Glomerular visceral epithelial cell (primary cell): ENCODE measurements at regions not wholly inside any gene's neighbourhood (a gene's known extent, or its start where the extent isn't known, plus 50 kb on each side); places are given as distances from the start of the nearest gene placed in this dataset.

ENCODE experiments used
- DNase-seq: peaks from one replicate; pipeline ENCODE4 v3.0.0-alpha.2; 2016; ENCODE audit errors: extremely low spot score

- DNase-seq, result no peak
These were observed 76.4 kb downstream of the CXXC4 start for GRCh38 chr4:104418286-104418685.

GRCh38 chr4:104417357-104417882 is 77.3 kb downstream of the CXXC4 start:
- DNase-seq, result no peak

GRCh38 chr4:104416725-104417356 is 77.9 kb downstream of the CXXC4 start:
- no peak for DNase-seq

- no peak for DNase-seq
These were observed 81.2 kb downstream of the CXXC4 start for GRCh38 chr4:104413487-104413886.

GRCh38 chr4:104412344-104412743 is 82.3 kb downstream of the CXXC4 start:
- DNase-seq, result no peak

GRCh38 chr4:104411502-104411901 is 83.2 kb downstream of the CXXC4 start:
- DNase-seq, result no peak

GRCh38 chr4:104408878-104409277 is 85.8 kb downstream of the CXXC4 start:
- no peak for DNase-seq

GRCh38 chr4:104404361-104404760 is 90.3 kb downstream of the CXXC4 start:
- DNase-seq, result no peak

- no peak for DNase-seq
These were observed 99.5 kb downstream of the CXXC4 start for GRCh38 chr4:104395168-104395614.

- DNase-seq, result no peak
These were observed 100.1 kb downstream of the CXXC4 start for GRCh38 chr4:104394406-104395167.

- no peak for DNase-seq
These were observed 100.9 kb downstream of the CXXC4 start for GRCh38 chr4:104393655-104394324.

- no peak for DNase-seq
These were observed 109.0 kb downstream of the CXXC4 start for GRCh38 chr4:104385713-104386112.

GRCh38 chr4:104382961-104383360 is 111.7 kb downstream of the CXXC4 start:
- DNase-seq, result no peak

- DNase-seq, result no peak
These were observed 113.0 kb downstream of the CXXC4 start for GRCh38 chr4:104381729-104382128.

GRCh38 chr4:104365618-104366017 is 129.1 kb downstream of the CXXC4 start:
- no peak for DNase-seq

GRCh38 chr4:104353481-104353880 is 141.2 kb downstream of the CXXC4 start:
- no peak for DNase-seq

GRCh38 chr4:104352211-104352610 is 142.5 kb downstream of the CXXC4 start:
- no peak for DNase-seq

- peak; percentile 56 for DNase-seq
These were observed 143.0 kb downstream of the CXXC4 start for GRCh38 chr4:104351706-104352105.

- no peak for DNase-seq
These were observed 149.0 kb downstream of the CXXC4 start for GRCh38 chr4:104345598-104346242.

- no peak for DNase-seq
These were observed 150.2 kb downstream of the CXXC4 start for GRCh38 chr4:104344342-104344980.

- DNase-seq, result no peak
These were observed 160.3 kb downstream of the CXXC4 start for GRCh38 chr4:104334410-104334809.
